ENCODE measurements at regions not wholly inside any gene's neighbourhood (a gene's known extent, or its start where the extent isn't known, plus 50 kb on each side); places are given as distances from the start of the nearest gene placed in this dataset.
A peak's percentile ranks its signal among the peaks of the same experiment; 100 is the strongest.
"Not testable (repeated sequence)": the region's sequence is repeated elsewhere in the genome, so short reads cannot be mapped to it uniquely, and the experiment has no call there.

- WGBS (ENCODE audit: insufficient coverage), result 82% methylated on average over 19 of the region's 22 CpGs
- no peak overlapping the region for H3K4me3 ChIP-seq (ENCODE audit: low read length)
- H3K36me3 ChIP-seq (ENCODE audit: control insufficient read depth, insufficient read depth, low read length), result no peaks in the 10 kb centered on the region
- no peak overlapping the region for H3K27ac ChIP-seq (ENCODE audit: low read length)
- peak; percentile 18 for DNase-seq
- peaks cover 11% of the 10 kb centered on the region for H3K4me1 ChIP-seq (ENCODE audit: control insufficient read depth, insufficient read depth, low read length)
- H3K9me3 ChIP-seq (replicated peaks; ENCODE audit: control insufficient read depth, low read depth, low read length), result no peaks in the 10 kb centered on the region
- peaks cover 17% of the 10 kb centered on the region for H3K27me3 ChIP-seq (ENCODE audit: control insufficient read depth, insufficient read depth, low read length)
Measured at GRCh38 chr1:5616366-5617178, 375.7 kb downstream of the NPHP4 start.

GRCh38 chr1:5615076-5615475, 377.1 kb downstream of the NPHP4 start:
- peaks cover 17% of the 10 kb centered on the region for H3K27me3 ChIP-seq (ENCODE audit: control insufficient read depth, insufficient read depth, low read length)
- WGBS (ENCODE audit: insufficient coverage), result 56% methylated on average over 2 of the region's 5 CpGs
- H3K4me1 ChIP-seq (ENCODE audit: control insufficient read depth, insufficient read depth, low read length), result peaks cover 11% of the 10 kb centered on the region
- H3K4me3 ChIP-seq (ENCODE audit: low read length), result no peak overlapping the region
- no peak for DNase-seq
- H3K9me3 ChIP-seq (replicated peaks; ENCODE audit: control insufficient read depth, low read depth, low read length), result no peaks in the 10 kb centered on the region
- H3K27ac ChIP-seq (ENCODE audit: low read length), result no peak overlapping the region
- no peaks in the 10 kb centered on the region for H3K36me3 ChIP-seq (ENCODE audit: control insufficient read depth, insufficient read depth, low read length)

GRCh38 chr1:5613900-5614299, 378.3 kb downstream of the NPHP4 start:
- no peak for DNase-seq
- H3K4me1 ChIP-seq (ENCODE audit: control insufficient read depth, insufficient read depth, low read length), result peaks cover 11% of the 10 kb centered on the region
- H3K4me3 ChIP-seq (ENCODE audit: low read length), result no peak overlapping the region
- peaks cover 17% of the 10 kb centered on the region for H3K27me3 ChIP-seq (ENCODE audit: control insufficient read depth, insufficient read depth, low read length)
- H3K27ac ChIP-seq (ENCODE audit: low read length), result no peak overlapping the region
- no CpG with 5 or more reads among the region's 4 CpGs for WGBS (ENCODE audit: insufficient coverage)
- H3K9me3 ChIP-seq (replicated peaks; ENCODE audit: control insufficient read depth, low read depth, low read length), result no peaks in the 10 kb centered on the region
- H3K36me3 ChIP-seq (ENCODE audit: control insufficient read depth, insufficient read depth, low read length), result no peaks in the 10 kb centered on the region

GRCh38 chr1:5611851-5612250, 380.4 kb downstream of the NPHP4 start:
- Histone ChIP-seq H3K36me3 (ENCODE audit: control insufficient read depth, insufficient read depth, low read length) (no peaks in the 10 kb centered on the region), H3K4me1 (ENCODE audit: control insufficient read depth, insufficient read depth, low read length) (peaks cover 2% of the 10 kb centered on the region), H3K4me3 (ENCODE audit: low read length) (no peak overlapping the region), H3K27me3 (ENCODE audit: control insufficient read depth, insufficient read depth, low read length) (peaks cover 17% of the 10 kb centered on the region), H3K9me3 (replicated peaks; ENCODE audit: control insufficient read depth, low read depth, low read length) (no peaks in the 10 kb centered on the region), H3K27ac (ENCODE audit: low read length) (no peak overlapping the region)
- no peak for DNase-seq
- 87% methylated on average over 2 of the region's 3 CpGs for WGBS (ENCODE audit: insufficient coverage)

GRCh38 chr1:5611431-5611830, 380.8 kb downstream of the NPHP4 start:
- DNase-seq, result no peak
- H3K4me3 ChIP-seq (ENCODE audit: low read length), result no peak overlapping the region
- 71% methylated on average over 1 of the region's 2 CpGs for WGBS (ENCODE audit: insufficient coverage)
- H3K36me3 ChIP-seq (ENCODE audit: control insufficient read depth, insufficient read depth, low read length), result no peaks in the 10 kb centered on the region
- no peak overlapping the region for H3K27ac ChIP-seq (ENCODE audit: low read length)
- H3K9me3 ChIP-seq (replicated peaks; ENCODE audit: control insufficient read depth, low read depth, low read length), result no peaks in the 10 kb centered on the region
- no peaks in the 10 kb centered on the region for H3K4me1 ChIP-seq (ENCODE audit: control insufficient read depth, insufficient read depth, low read length)
- H3K27me3 ChIP-seq (ENCODE audit: control insufficient read depth, insufficient read depth, low read length), result peaks cover 14% of the 10 kb centered on the region

- H3K4me1 ChIP-seq (ENCODE audit: control insufficient read depth, insufficient read depth, low read length), result no peaks in the 10 kb centered on the region
- DNase-seq, result no peak
- peaks cover 11% of the 10 kb centered on the region for H3K27me3 ChIP-seq (ENCODE audit: control insufficient read depth, insufficient read depth, low read length)
- H3K9me3 ChIP-seq (replicated peaks; ENCODE audit: control insufficient read depth, low read depth, low read length), result no peaks in the 10 kb centered on the region
- H3K4me3 ChIP-seq (ENCODE audit: low read length), result no peak overlapping the region
- no CpG with 5 or more reads among the region's 1 CpG for WGBS (ENCODE audit: insufficient coverage)
- H3K36me3 ChIP-seq (ENCODE audit: control insufficient read depth, insufficient read depth, low read length), result no peaks in the 10 kb centered on the region
- H3K27ac ChIP-seq (ENCODE audit: low read length), result no peak overlapping the region
Measured at GRCh38 chr1:5610432-5610831, 381.8 kb downstream of the NPHP4 start.

- DNase-seq, result no peak
- Histone ChIP-seq H3K4me3 (ENCODE audit: low read length) (no peak overlapping the region), H3K27ac (ENCODE audit: low read length) (no peak overlapping the region), H3K27me3 (ENCODE audit: control insufficient read depth, insufficient read depth, low read length) (peaks cover 6% of the 10 kb centered on the region), H3K4me1 (ENCODE audit: control insufficient read depth, insufficient read depth, low read length) (no peaks in the 10 kb centered on the region), H3K9me3 (replicated peaks; ENCODE audit: control insufficient read depth, low read depth, low read length) (no peaks in the 10 kb centered on the region), H3K36me3 (ENCODE audit: control insufficient read depth, insufficient read depth, low read length) (no peaks in the 10 kb centered on the region)
- WGBS (ENCODE audit: insufficient coverage), result 81% methylated on average over 3 of the region's 3 CpGs
Measured at GRCh38 chr1:5603353-5604104, 388.7 kb downstream of the NPHP4 start.

GRCh38 chr1:5602718-5603117, 389.5 kb downstream of the NPHP4 start:
- H3K27ac ChIP-seq (ENCODE audit: low read length); H3K4me1 ChIP-seq (ENCODE audit: control insufficient read depth, insufficient read depth, low read length); H3K9me3 ChIP-seq (replicated peaks; ENCODE audit: control insufficient read depth, low read depth, low read length); H3K27me3 ChIP-seq (ENCODE audit: control insufficient read depth, insufficient read depth, low read length); H3K36me3 ChIP-seq (ENCODE audit: control insufficient read depth, insufficient read depth, low read length); DNase-seq; H3K4me3 ChIP-seq (ENCODE audit: low read length): not testable (repeated sequence)
- 73% methylated on average over 2 of the region's 5 CpGs for WGBS (ENCODE audit: insufficient coverage)

- Histone ChIP-seq H3K36me3 (ENCODE audit: control insufficient read depth, insufficient read depth, low read length) (no peaks in the 10 kb centered on the region), H3K27me3 (ENCODE audit: control insufficient read depth, insufficient read depth, low read length) (peaks cover 6% of the 10 kb centered on the region), H3K4me1 (ENCODE audit: control insufficient read depth, insufficient read depth, low read length) (no peaks in the 10 kb centered on the region), H3K27ac (ENCODE audit: low read length) (no peak overlapping the region), H3K4me3 (ENCODE audit: low read length) (no peak overlapping the region), H3K9me3 (replicated peaks; ENCODE audit: control insufficient read depth, low read depth, low read length) (no peaks in the 10 kb centered on the region)
- 89% methylated on average over 16 of the region's 21 CpGs for WGBS (ENCODE audit: insufficient coverage)
- DNase-seq, result no peak
Measured at GRCh38 chr1:5601516-5601915, 390.7 kb downstream of the NPHP4 start.

- DNase-seq, result no peak
- Histone ChIP-seq H3K27me3 (ENCODE audit: control insufficient read depth, insufficient read depth, low read length) (peaks cover 8% of the 10 kb centered on the region), H3K27ac (ENCODE audit: low read length) (no peak overlapping the region), H3K4me3 (ENCODE audit: low read length) (no peak overlapping the region), H3K36me3 (ENCODE audit: control insufficient read depth, insufficient read depth, low read length) (no peaks in the 10 kb centered on the region), H3K9me3 (replicated peaks; ENCODE audit: control insufficient read depth, low read depth, low read length) (no peaks in the 10 kb centered on the region), H3K4me1 (ENCODE audit: control insufficient read depth, insufficient read depth, low read length) (no peaks in the 10 kb centered on the region)
- WGBS (ENCODE audit: insufficient coverage), result 51% methylated on average over 3 of the region's 6 CpGs
Measured at GRCh38 chr1:5599541-5599940, 392.7 kb downstream of the NPHP4 start.
